ENCODE measurements at regions not wholly inside any gene's neighbourhood (a gene's known extent, or its start where the extent isn't known, plus 50 kb on each side); places are given as distances from the start of the nearest gene placed in this dataset.

DNA sequence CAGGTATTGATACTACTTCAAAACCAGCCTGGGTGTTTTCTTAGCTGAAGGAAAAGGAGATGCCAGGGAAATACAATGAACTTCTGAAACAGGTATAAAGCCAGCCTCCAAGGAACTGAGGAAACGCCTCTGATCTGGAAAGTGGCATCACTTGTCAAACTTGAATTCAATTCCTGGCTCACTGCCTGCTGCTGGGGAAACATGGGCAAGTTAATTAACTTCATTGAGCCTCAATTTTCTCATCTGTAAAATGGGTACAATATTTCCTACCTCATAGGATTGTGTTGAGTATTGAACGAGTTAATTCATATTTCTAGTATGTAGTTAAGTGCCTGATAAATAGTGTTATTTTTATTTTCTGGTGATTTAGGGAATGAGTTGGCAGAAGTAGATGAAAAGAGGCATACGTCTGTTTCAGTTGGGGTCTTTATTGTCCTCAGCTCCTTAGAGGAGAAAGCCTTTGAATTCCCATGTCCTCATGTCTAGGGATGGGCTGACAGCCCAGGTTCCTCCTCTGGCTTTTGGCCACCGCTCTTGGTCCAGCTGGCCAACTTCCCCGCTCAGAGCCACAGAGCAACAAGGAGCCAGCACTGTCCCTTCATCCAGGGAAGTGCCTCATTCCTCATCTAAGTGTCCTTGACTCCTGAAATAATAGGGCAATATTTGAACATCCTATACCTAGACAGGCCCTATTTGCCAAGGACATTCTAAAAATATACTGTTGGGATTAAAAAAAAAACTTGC is 210.5 kb upstream of the GATA6 start:
- TF ChIP-seq, protein P1, sequence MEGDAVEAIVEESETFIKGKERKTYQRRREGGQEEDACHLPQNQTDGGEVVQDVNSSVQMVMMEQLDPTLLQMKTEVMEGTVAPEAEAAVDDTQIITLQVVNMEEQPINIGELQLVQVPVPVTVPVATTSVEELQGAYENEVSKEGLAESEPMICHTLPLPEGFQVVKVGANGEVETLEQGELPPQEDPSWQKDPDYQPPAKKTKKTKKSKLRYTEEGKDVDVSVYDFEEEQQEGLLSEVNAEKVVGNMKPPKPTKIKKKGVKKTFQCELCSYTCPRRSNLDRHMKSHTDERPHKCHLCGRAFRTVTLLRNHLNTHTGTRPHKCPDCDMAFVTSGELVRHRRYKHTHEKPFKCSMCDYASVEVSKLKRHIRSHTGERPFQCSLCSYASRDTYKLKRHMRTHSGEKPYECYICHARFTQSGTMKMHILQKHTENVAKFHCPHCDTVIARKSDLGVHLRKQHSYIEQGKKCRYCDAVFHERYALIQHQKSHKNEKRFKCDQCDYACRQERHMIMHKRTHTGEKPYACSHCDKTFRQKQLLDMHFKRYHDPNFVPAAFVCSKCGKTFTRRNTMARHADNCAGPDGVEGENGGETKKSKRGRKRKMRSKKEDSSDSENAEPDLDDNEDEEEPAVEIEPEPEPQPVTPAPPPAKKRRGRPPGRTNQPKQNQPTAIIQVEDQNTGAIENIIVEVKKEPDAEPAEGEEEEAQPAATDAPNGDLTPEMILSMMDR (IDR thresholded peaks at IDR 0.05; ENCODE audit: insufficient read depth, low read length): no peak
- TF ChIP-seq, protein P2, sequence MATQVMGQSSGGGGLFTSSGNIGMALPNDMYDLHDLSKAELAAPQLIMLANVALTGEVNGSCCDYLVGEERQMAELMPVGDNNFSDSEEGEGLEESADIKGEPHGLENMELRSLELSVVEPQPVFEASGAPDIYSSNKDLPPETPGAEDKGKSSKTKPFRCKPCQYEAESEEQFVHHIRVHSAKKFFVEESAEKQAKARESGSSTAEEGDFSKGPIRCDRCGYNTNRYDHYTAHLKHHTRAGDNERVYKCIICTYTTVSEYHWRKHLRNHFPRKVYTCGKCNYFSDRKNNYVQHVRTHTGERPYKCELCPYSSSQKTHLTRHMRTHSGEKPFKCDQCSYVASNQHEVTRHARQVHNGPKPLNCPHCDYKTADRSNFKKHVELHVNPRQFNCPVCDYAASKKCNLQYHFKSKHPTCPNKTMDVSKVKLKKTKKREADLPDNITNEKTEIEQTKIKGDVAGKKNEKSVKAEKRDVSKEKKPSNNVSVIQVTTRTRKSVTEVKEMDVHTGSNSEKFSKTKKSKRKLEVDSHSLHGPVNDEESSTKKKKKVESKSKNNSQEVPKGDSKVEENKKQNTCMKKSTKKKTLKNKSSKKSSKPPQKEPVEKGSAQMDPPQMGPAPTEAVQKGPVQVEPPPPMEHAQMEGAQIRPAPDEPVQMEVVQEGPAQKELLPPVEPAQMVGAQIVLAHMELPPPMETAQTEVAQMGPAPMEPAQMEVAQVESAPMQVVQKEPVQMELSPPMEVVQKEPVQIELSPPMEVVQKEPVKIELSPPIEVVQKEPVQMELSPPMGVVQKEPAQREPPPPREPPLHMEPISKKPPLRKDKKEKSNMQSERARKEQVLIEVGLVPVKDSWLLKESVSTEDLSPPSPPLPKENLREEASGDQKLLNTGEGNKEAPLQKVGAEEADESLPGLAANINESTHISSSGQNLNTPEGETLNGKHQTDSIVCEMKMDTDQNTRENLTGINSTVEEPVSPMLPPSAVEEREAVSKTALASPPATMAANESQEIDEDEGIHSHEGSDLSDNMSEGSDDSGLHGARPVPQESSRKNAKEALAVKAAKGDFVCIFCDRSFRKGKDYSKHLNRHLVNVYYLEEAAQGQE (IDR thresholded peaks at IDR 0.05; ENCODE audit: insufficient replicate concordance, low read depth): no peak
- TF ChIP-seq POLR2AphosphoS5 (IDR thresholded peaks at IDR 0.05; ENCODE audit: low read depth): no peak

All from HL-60 (cell line).